Endodermal cell (in vitro differentiated cells): ENCODE measurements at regions not wholly inside any gene's neighbourhood (a gene's known extent, or its start where the extent isn't known, plus 50 kb on each side); places are given as distances from the start of the nearest gene placed in this dataset.

Experiments
- DNase-seq: peaks from one replicate; pipeline ENCODE4 v3.0.0-alpha.2; 2017
- H3K27ac ChIP-seq: 2 replicates; pipeline ENCODE4 v1.5.1; 2013; ENCODE audit warnings: mild to moderate bottlenecking, low read depth, low read length, moderate library complexity
- H3K27me3 ChIP-seq: 2 replicates; pipeline ENCODE4 v1.6.1; 2013; ENCODE audit warnings: mild to moderate bottlenecking, low read length, moderate library complexity; ENCODE audit not compliant: insufficient read depth, control insufficient read depth, poor library complexity, severe bottlenecking
- H3K36me3 ChIP-seq: 2 replicates; pipeline ENCODE4 v1.7.0; 2013; ENCODE audit warnings: mild to moderate bottlenecking, low read length, moderate library complexity; ENCODE audit not compliant: control insufficient read depth, insufficient read depth
- H3K4me1 ChIP-seq: one replicate; pipeline ENCODE4 v1.7.0; 2013; ENCODE audit warnings: low read length; ENCODE audit not compliant: control insufficient read depth, insufficient read depth
- H3K4me3 ChIP-seq: 2 replicates; pipeline ENCODE4 v1.5.1; 2013; ENCODE audit warnings: mild to moderate bottlenecking, low read length, moderate library complexity
- H3K9ac ChIP-seq: 2 replicates; pipeline ENCODE4 v1.6.1; 2013; ENCODE audit warnings: mild to moderate bottlenecking, low read length, moderate library complexity; ENCODE audit not compliant: poor library complexity, severe bottlenecking; ENCODE audit errors: extremely low read depth
- H3K9me3 ChIP-seq: 2 replicates; pipeline ENCODE4 v1.6.1; 2013; ENCODE audit warnings: mild to moderate bottlenecking, low read length, moderate library complexity; ENCODE audit not compliant: control insufficient read depth
- H3K27ac Mint-ChIP-seq: 2 replicates; pipeline ENCODE4 v1.8.0; 2020; ENCODE audit warnings: mixed read lengths
- H3K27me3 Mint-ChIP-seq: 2 replicates; pipeline ENCODE4 v1.8.0; 2021; ENCODE audit warnings: mild to moderate bottlenecking, mixed read lengths; ENCODE audit not compliant: insufficient read depth
- H3K36me3 Mint-ChIP-seq: 2 replicates; pipeline ENCODE4 v1.8.0; 2020; ENCODE audit warnings: low read depth, mixed read lengths
- H3K4me1 Mint-ChIP-seq: 2 replicates; pipeline ENCODE4 v1.8.0; 2020; ENCODE audit warnings: mixed read lengths
- H3K4me3 Mint-ChIP-seq: 2 replicates; pipeline ENCODE4 v1.8.0; 2020; ENCODE audit warnings: mild to moderate bottlenecking, moderate library complexity, mixed read lengths
- H3K9me3 Mint-ChIP-seq: 2 replicates; pipeline ENCODE4 v1.8.0; 2020; ENCODE audit warnings: mild to moderate bottlenecking, mixed read lengths
- WGBS, 2 experiments: methylation state at CpG; one replicate each; pipeline versions ENCODE4 v1.1.5 to v1.1.7; 2013; ENCODE audit warnings: missing lambda C conversion rate in 2 of 2, mixed read lengths in 1 of 2; ENCODE audit not compliant: insufficient coverage in 1 of 2, insufficient read length in 1 of 2; 5-methylcytosine and 5-hydroxymethylcytosine counted together
- TF ChIP-seq, protein P1 (sequence below): fragments of 200-600 bp; sonication (generic); conservative IDR thresholded peaks from 2 replicates; pipeline ENCODE4 v1.5.0; 2021; ENCODE audit warnings: antibody characterized with exemption, mild to moderate bottlenecking

DNA sequence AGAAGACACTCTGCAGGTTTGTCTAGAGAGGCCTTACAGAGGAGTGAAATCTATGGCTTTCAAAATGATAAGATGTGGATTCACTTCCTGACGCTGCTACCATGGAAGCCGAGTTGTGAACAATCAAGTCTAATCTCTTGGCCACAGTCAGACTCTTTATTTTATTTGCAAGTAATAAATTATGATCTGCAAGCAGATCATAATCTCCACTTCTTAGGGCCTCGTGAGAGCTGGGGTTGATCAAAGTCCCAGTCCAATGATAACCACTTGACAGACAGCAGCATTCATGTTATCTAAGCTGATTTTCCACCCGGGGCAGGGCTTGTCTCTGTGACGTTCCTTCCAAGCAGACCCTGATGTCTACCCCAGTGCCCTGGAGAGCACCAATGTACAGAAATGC, 776.4 kb upstream of the AUTS2 start:
- Histone ChIP-seq H3K27ac (no peak overlapping the region), H3K4me1 (peaks cover 11% of the 10 kb centered on the region), H3K36me3 (no peaks in the 10 kb centered on the region), H3K9ac (no peak overlapping the region), H3K4me3 (no peak overlapping the region), H3K27me3 (no peaks in the 10 kb centered on the region), H3K9me3 (peaks cover 27% of the 10 kb centered on the region)
- Mint-ChIP-seq H3K36me3 (peaks cover 5% of the 10 kb centered on the region), H3K4me3 (no peak overlapping the region), H3K9me3 (peaks cover 27% of the 10 kb centered on the region), H3K27me3 (no peaks in the 10 kb centered on the region), H3K4me1 (peaks cover 16% of the 10 kb centered on the region), H3K27ac (no peak overlapping the region)
- TF ChIP-seq, protein P1, sequence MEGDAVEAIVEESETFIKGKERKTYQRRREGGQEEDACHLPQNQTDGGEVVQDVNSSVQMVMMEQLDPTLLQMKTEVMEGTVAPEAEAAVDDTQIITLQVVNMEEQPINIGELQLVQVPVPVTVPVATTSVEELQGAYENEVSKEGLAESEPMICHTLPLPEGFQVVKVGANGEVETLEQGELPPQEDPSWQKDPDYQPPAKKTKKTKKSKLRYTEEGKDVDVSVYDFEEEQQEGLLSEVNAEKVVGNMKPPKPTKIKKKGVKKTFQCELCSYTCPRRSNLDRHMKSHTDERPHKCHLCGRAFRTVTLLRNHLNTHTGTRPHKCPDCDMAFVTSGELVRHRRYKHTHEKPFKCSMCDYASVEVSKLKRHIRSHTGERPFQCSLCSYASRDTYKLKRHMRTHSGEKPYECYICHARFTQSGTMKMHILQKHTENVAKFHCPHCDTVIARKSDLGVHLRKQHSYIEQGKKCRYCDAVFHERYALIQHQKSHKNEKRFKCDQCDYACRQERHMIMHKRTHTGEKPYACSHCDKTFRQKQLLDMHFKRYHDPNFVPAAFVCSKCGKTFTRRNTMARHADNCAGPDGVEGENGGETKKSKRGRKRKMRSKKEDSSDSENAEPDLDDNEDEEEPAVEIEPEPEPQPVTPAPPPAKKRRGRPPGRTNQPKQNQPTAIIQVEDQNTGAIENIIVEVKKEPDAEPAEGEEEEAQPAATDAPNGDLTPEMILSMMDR: no peak
- 60 to 67% methylated on average over 4 to 5 of the region's 5 CpGs for WGBS, 2 experiments
- no peak for DNase-seq

DNA sequence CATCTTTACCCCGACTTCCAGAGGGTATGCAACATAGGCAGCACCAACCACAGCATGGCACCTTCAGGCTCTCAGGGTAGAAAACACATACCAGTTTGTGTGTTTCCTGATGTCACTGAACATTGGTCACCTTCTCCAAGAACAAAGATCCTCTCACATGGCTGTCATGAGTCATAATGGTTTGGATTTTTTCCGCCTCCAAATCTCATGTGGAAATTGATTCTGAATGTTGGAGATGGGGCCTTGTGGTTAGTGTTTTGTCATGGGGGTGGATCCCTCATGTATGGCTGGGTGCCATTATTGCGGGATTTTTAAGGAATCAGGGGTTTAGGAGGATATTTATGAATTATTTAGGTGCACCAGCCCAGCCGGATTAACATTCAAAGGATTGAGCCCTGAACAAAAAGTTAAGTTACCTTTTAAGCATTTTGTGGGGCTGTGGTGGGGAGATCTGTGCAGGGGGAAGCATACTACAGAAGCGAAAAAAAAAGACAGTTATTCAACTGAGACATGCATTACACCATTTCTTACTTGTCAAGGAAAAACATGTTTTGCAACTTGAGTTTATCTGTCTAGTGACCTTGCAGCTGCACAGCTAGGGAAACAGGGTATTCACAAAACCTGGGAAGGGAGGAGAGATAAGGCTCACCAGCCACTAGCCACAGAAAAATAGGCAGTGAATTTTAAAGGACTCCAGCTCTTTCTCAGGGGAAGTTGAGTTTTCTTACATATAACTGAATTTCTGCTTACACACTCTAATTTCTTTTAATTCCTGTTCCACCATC, 774.1 kb upstream of the AUTS2 start:
- Mint-ChIP-seq H3K27me3 (no peaks in the 10 kb centered on the region), H3K4me3 (no peak overlapping the region), H3K9me3 (peaks cover 27% of the 10 kb centered on the region), H3K27ac (no peak overlapping the region), H3K36me3 (peaks cover 5% of the 10 kb centered on the region), H3K4me1 (peaks cover 16% of the 10 kb centered on the region)
- no peak overlapping the region for H3K27ac ChIP-seq
- H3K9ac ChIP-seq: no peak overlapping the region
- 95% methylated on average over 5 of the region's 5 CpGs; no CpG with 5 or more reads in 1 of the 2 experiments for WGBS, 2 experiments
- H3K4me1 ChIP-seq: peaks cover 11% of the 10 kb centered on the region
- H3K36me3 ChIP-seq: no peaks in the 10 kb centered on the region
- peaks cover 23% of the 10 kb centered on the region for H3K9me3 ChIP-seq
- no peaks in the 10 kb centered on the region for H3K27me3 ChIP-seq
- no peak for DNase-seq
- H3K4me3 ChIP-seq: no peak overlapping the region
- TF ChIP-seq, protein P1: no peak

DNA sequence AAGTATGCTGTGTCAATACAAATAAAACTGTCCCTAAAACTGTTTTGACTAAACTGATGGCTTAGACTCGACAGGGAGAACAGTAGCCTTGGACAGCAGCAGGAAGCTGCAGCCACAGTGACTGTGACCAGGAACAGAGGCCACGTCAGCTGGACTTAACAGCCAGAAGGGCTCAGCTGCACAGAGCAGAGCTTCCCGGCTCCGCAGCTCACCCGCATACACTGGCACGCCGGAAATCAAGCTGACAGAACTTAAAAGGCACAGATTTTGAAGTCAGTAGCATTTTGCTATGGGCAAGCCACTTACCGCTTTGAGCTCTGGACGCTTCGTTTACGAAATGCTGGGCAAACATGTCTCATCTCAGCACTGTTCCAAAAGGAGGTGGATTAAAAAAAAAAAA, 769.7 kb upstream of the AUTS2 start:
- Mint-ChIP-seq H3K27ac (no peak overlapping the region), H3K9me3 (peaks cover 49% of the 10 kb centered on the region)

More for the DNA sequence above, 769.7 kb upstream of the AUTS2 start:
- H3K27me3 ChIP-seq: no peaks in the 10 kb centered on the region
- no peaks in the 10 kb centered on the region for H3K4me1 Mint-ChIP-seq
- 89 to 92% methylated on average over 11 of the region's 11 CpGs for WGBS, 2 experiments
- H3K27me3 Mint-ChIP-seq: no peaks in the 10 kb centered on the region
- peaks cover 7% of the 10 kb centered on the region for H3K36me3 Mint-ChIP-seq
- TF ChIP-seq, protein P1: no peak
- H3K4me1 ChIP-seq: no peaks in the 10 kb centered on the region
- no peak overlapping the region for H3K27ac ChIP-seq
- no peak overlapping the region for H3K4me3 ChIP-seq
- H3K9ac ChIP-seq: no peak overlapping the region
- no peak for DNase-seq
- H3K36me3 ChIP-seq: no peaks in the 10 kb centered on the region
- H3K4me3 Mint-ChIP-seq: no peak overlapping the region
- H3K9me3 ChIP-seq: peaks cover 43% of the 10 kb centered on the region
